Activated CD4-positive, alpha-beta T cell treated with anti-CD3 and anti-CD28 coated beads for 24 hours (primary cell): ENCODE measurements at regions not wholly inside any gene's neighbourhood (a gene's known extent, or its start where the extent isn't known, plus 50 kb on each side); places are given as distances from the start of the nearest gene placed in this dataset.

ENCODE experiments used
- DNase-seq, 2 donors: peaks; one replicate each; pipeline ENCODE4 v3.0.0-alpha.2; 2020; ENCODE audit warnings: low read depth in 2 of 2

- no peak for DNase-seq
Measured at GRCh38 chr1:38336301-38336923, 289.8 kb upstream of the POU3F1 start.

GRCh38 chr1:38334930-38335592, 288.5 kb upstream of the POU3F1 start:
- DNase-seq = no peak

DNA sequence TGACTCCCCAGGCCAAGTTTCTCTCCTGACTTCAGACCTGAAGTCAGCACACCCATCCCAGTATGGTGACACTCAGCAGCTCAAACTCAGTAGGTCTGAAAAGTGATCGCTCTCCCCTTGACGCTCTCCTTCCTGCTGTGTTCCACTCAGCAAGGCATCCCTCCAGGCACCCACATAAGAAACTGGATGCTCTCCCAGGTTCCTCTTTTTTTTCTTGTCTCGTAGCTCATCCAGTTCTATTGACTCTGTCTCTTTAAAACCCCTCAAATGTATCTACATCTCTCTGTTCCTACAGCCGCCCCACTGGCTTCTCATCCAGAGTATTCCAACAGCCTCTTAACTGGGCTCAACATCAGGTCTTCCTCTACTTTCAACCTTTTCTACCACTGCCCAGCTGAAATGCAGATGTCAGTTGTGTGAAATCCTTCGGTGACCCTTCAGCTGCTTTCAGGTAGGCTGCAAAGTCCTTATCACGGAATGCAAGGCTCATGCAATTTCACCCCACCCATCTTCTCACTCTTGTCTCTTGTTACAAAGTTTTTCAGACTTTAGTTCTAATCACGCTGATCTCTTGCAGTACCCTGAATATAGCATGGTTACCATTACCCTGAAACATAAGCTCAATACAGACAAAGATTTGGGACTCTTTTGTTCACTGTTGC, 286.2 kb upstream of the POU3F1 start:
- DNase-seq = no peak

DNA sequence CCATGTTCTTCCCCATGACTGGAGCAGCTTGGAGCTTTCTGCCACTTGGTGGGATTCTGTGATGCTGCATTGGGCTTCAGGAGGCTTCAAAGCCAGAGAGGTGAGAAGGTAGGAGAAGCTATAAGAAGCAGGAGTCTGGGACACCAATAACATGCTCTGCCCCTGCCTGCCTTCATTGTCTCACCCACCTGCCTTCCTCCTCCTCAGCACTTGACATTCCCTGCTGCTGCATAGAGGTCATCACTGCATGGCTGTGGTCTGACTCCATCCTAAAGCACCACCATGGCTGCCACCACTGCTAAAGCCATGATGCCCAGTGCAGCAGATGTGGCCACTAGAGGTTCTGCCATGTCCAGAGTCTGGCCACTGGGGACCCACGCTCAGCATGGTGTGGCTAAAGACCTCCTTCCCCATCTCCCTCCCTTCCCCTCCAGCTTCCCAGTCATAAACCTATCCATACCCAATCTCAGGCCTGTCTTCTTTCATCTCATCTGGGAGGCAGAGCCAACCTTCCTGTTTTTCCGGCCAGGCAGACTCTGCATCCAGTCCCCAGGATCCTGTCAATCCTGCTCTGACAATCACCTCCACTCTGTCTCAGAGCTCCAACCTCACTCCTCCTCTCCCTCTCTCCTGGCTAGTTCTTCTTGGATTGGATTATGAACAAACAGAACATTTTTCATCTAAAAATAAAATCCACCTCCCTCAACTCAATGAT, 285.1 kb upstream of the POU3F1 start:
- DNase-seq = no peak

DNA sequence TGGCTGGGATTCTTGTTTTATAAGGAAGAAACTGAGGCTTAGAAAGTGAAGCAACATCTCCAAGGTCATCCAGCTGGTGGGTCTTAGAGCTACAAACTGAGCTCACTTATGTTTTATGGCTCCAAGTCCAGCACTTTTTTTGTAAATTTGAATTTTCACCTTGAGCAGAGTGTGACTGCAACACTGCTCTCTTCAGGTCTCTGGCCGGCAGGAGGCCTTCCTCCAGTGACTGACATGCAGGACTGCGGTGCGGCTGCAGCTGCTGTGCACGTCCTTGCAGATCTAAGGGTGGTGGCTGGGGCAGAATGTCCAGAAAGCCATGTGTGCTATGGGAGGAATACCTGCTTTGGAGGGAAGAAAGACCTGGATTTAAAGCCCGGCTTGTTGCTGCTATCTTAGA, 284.2 kb upstream of the POU3F1 start:
- no peak for DNase-seq

DNA sequence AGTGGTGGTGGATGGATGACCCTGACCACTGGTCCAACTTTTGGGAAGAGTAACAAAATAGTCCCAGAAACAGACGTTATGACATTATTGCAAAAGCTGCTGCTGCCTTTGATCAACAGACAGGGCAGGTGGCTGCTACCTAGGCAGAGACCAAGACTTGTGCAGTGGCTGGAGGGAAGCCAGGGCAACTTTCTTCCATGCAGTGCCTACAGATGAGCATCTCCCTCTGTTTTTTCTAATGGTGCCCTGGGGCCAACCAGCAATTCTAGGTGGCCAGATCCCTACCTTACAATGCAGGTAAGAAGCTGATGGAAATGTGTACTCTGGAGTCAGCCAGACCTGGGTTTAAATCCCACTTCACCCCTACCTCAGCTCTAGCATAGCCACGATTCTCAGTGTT, 283.1 kb upstream of the POU3F1 start:
- no peak for DNase-seq

- DNase-seq = no peak
Measured at GRCh38 chr1:38328278-38329035, 281.9 kb upstream of the POU3F1 start.

GRCh38 chr1:38327559-38327973, 281.0 kb upstream of the POU3F1 start:
- DNase-seq = no peak

DNA sequence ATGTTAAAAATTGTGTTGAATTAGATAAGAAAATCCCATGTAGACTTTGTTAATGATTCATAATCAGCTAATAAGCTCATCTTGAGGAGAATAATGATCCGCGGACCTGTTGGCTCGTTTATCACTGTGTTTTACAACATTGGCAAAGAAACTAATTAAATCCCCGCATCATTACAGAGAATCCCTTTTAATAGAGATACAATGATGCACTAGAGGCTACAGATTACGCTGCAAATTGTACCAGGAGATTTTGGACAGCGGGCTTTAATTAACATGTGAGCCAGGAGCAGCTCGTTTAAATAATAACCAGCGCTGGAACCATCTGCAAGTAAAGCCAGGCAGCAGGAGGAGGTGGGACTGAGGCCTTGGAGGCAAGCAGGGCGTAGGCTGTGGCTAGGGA, 280.3 kb upstream of the POU3F1 start:
- DNase-seq = no peak

- no peak for DNase-seq
Measured at GRCh38 chr1:38326135-38326534, 279.5 kb upstream of the POU3F1 start.

DNA sequence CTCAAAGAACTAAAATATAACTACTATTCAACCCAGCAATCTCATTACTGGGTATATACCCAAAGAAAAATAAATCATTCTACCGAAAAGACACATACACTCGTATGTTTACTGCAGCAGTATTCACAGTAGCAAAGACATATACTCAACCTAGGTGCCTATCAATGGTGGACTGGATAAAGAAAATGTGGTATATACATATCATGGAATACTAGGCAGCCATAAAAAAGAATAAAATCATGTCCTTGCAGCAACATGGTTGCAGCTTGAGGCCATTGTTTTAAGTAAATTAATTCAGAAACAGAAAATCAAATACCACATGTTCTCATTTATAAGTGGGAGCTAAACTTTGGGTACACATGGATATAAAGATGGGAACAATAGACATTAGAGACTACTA, 266.2 kb upstream of the POU3F1 start:
- no peak for DNase-seq

GRCh38 chr1:38310079-38310478, 263.5 kb upstream of the POU3F1 start:
- DNase-seq = no peak

DNA sequence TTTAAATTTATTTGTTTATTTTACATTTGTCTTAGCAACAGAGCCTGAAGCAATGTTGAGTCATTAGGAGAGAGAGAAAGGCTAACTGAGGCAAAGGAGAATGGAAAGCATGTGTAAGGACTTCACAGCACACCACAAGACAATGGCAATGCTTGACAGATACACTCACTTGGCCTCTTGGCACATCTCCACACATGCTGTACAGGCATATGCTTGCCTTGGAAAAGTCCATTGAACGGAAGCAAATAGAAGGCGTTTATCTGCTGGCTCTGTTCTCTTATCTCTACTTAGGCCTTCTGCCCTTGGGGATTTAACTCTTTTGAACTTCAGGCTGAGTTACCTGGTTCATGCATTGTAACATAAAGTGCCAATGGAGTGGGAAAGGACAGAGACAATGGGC, 262.2 kb upstream of the POU3F1 start:
- DNase-seq = no peak

DNA sequence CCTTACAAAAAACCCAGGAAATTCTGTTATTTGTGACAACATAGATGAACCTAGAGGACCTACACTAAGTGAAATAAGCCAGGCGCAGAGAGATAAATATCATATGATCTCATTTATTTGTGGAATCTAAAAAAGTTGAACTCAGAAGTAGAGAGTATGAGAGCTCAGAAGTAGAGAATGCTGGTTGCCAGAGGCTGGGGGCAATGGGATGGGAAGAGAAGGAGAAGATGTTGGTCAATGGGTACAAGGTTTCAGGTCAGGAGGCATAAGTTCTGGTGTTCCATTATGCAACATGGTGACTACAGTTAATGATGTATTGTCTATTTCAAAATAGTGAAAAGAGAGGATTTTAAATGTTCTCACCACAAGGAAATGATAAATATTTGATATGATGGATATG, 259.1 kb upstream of the POU3F1 start:
- DNase-seq = no peak

DNA sequence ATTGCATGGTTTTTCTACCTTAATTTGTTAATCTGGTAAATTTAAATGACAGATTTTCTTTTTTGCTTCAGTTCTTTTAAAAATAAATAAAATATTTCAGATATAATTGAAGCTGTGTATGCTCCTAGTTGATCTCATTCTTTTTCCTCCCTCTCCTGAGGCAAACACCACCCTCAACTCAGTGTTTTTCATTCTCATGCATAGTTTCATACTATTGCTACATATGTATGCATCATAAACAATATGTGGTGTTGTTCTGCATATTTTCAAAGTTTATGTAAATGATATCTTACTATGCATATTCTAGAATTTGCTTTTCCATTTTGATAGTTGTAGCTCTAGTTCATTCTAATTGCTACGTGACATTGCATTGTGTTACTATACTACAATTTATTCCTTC, 257.2 kb upstream of the POU3F1 start:
- DNase-seq = no peak

- no peak for DNase-seq
Measured at GRCh38 chr1:38301040-38301439, 254.4 kb upstream of the POU3F1 start.

DNA sequence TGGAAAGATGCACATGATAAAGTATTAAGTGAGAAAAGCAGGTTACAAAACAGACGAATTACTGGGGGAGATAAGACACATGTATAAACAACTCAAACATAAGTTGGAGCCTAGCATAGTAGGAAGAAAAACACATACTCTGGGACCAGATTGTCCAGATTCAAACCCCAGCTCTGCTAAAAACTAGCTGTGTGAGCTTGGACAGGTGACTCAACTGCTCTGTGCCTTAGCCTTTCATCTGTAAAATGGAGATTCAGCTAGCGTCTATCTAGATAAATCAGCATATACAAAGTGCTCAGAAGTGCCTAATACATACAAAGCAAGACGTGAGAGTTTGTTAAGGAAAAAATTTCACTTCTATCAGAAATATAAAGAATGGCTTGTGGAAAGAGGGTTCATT, 254.0 kb upstream of the POU3F1 start:
- no peak for DNase-seq

- DNase-seq = no peak
Measured at GRCh38 chr1:38297842-38298241, 251.2 kb upstream of the POU3F1 start.

DNA sequence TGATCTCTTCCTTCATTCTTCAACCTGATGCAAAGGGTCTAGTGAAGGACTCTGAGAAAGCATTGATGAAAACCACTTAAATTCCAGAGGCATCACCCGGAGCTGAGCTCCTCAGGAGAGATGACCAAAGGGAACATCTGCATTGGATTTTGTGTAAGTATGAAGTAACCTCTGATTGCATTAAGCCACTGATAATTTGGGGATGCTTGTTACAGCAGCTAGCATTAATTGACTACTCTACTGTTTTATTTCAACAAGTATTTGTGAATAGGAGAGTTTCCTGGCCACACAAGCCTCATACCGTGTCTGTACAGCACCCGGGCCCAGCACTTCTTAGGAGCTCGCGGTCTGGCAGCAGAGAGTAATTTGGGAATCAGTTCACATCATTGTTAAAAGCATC, 250.7 kb upstream of the POU3F1 start:
- no peak for DNase-seq

DNA sequence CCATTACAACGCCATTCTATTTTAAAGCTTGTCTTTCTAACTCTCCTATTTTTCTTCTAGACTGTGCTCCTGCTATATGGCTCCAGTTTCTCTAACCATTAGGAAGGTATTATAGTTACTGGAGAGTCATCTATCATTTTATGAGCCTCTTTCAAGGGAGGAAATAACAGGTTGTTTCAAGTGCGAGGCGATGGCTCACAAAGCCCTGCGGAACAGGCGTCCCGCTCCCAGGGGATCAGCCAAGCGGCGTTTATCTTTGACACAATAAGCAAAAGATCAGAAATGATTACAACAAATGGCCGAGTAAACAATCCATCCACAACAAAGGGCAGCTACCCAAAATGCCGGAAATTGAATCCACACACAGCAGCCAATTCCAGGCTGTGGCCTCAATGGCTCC, 249.5 kb upstream of the POU3F1 start:
- no peak for DNase-seq

GRCh38 chr1:38293567-38293966, 247.0 kb upstream of the POU3F1 start:
- DNase-seq = no peak

- DNase-seq = no peak
Measured at GRCh38 chr1:38292969-38293368, 246.4 kb upstream of the POU3F1 start.
